A549 (cell line): ENCODE measurements at regions not wholly inside any gene's neighbourhood (a gene's known extent, or its start where the extent isn't known, plus 50 kb on each side); places are given as distances from the start of the nearest gene placed in this dataset.

Experiments used
- CHD2 ChIP-seq: fragments of 150-350 bp; IDR thresholded peaks from 2 replicates; pipeline ENCODE4 v1.6.1; 2014; ENCODE audit warnings: low read length; ENCODE audit not compliant: partially characterized antibody
- POLR2A ChIP-seq: IDR thresholded peaks from 2 replicates; pipeline ENCODE4 v1.6.1; 2012; ENCODE audit warnings: mild to moderate bottlenecking, low read length
- TF ChIP-seq, protein P1 (sequence below): fragments of >200 bp; sonication (Bioruptor Twin); formaldehyde crosslinking; IDR thresholded peaks from 3 replicates; pipeline ENCODE4 v1.5.1; 2016
- TF ChIP-seq, protein P2 (sequence below): fragments of 200-600 bp; sonication (generic); IDR thresholded peaks from 2 replicates; pipeline ENCODE4 v1.6.1; 2016; ENCODE audit warnings: antibody characterized with exemption, mild to moderate bottlenecking, moderate library complexity

DNA sequence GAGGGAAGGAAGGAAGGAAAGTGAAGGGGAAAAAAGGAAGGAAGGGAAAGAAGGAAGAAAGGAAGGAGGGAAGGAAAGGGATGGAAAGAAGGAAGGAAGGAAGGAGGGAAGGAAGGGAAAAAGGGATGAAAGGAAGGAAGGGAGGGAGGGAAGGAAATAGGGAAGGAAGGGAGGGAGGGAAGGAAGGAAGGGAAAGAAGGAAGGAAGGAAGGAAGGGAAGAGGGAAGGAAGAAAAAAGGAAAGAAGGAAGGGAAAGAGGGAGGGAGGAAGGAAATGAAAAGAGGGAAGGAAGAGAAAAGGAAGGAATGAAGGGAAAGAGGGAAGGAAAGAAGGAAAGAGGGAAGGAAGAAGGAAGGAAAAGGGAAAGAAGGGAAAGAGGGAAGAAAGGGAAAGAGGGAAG is 136.9 kb downstream of the BARX1 start:
- TF ChIP-seq, protein P1, sequence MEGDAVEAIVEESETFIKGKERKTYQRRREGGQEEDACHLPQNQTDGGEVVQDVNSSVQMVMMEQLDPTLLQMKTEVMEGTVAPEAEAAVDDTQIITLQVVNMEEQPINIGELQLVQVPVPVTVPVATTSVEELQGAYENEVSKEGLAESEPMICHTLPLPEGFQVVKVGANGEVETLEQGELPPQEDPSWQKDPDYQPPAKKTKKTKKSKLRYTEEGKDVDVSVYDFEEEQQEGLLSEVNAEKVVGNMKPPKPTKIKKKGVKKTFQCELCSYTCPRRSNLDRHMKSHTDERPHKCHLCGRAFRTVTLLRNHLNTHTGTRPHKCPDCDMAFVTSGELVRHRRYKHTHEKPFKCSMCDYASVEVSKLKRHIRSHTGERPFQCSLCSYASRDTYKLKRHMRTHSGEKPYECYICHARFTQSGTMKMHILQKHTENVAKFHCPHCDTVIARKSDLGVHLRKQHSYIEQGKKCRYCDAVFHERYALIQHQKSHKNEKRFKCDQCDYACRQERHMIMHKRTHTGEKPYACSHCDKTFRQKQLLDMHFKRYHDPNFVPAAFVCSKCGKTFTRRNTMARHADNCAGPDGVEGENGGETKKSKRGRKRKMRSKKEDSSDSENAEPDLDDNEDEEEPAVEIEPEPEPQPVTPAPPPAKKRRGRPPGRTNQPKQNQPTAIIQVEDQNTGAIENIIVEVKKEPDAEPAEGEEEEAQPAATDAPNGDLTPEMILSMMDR = no peak
- TF ChIP-seq CHD2 (no peak), POLR2A (no peak)
- TF ChIP-seq, protein P2, sequence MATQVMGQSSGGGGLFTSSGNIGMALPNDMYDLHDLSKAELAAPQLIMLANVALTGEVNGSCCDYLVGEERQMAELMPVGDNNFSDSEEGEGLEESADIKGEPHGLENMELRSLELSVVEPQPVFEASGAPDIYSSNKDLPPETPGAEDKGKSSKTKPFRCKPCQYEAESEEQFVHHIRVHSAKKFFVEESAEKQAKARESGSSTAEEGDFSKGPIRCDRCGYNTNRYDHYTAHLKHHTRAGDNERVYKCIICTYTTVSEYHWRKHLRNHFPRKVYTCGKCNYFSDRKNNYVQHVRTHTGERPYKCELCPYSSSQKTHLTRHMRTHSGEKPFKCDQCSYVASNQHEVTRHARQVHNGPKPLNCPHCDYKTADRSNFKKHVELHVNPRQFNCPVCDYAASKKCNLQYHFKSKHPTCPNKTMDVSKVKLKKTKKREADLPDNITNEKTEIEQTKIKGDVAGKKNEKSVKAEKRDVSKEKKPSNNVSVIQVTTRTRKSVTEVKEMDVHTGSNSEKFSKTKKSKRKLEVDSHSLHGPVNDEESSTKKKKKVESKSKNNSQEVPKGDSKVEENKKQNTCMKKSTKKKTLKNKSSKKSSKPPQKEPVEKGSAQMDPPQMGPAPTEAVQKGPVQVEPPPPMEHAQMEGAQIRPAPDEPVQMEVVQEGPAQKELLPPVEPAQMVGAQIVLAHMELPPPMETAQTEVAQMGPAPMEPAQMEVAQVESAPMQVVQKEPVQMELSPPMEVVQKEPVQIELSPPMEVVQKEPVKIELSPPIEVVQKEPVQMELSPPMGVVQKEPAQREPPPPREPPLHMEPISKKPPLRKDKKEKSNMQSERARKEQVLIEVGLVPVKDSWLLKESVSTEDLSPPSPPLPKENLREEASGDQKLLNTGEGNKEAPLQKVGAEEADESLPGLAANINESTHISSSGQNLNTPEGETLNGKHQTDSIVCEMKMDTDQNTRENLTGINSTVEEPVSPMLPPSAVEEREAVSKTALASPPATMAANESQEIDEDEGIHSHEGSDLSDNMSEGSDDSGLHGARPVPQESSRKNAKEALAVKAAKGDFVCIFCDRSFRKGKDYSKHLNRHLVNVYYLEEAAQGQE = no peak
